H1 (cell line): ENCODE measurements at regions not wholly inside any gene's neighbourhood (a gene's known extent, or its start where the extent isn't known, plus 50 kb on each side); places are given as distances from the start of the nearest gene placed in this dataset.
"Not testable (repeated sequence)": the region's sequence is repeated elsewhere in the genome, so short reads cannot be mapped to it uniquely, and the experiment has no call there.

Experiments used
- CBX8 ChIP-seq: fragments of 300-800, 300-1000 bp; sonication (generic); IDR thresholded peaks from 2 replicates; pipeline ENCODE4 v1.7.1; 2016; ENCODE audit warnings: low read depth, low read length, borderline replicate concordance
- CREB1 ChIP-seq: IDR thresholded peaks from 2 replicates; pipeline ENCODE4 v1.6.1; 2012; ENCODE audit warnings: inconsistent platforms
- EP300 ChIP-seq, 2 experiments: IDR thresholded peaks; 1 replicate in 1 of 2; 2 replicates in 1 of 2; pipeline ENCODE4 v1.6.1; 2011 to 2012; ENCODE audit warnings: low read depth in 2 of 2, low read length in 2 of 2, mild to moderate bottlenecking in 2 of 2, borderline replicate concordance in 1 of 2, inconsistent platforms in 1 of 2, moderate library complexity in 1 of 2
- HDAC6 ChIP-seq: IDR thresholded peaks from one replicate; pipeline ENCODE4 v1.7.1; 2012; ENCODE audit warnings: low read depth, mild to moderate bottlenecking, inconsistent platforms, low read length, moderate library complexity
- RAD21 ChIP-seq, 2 experiments: IDR thresholded peaks in 1 of 2; conservative IDR thresholded peaks in 1 of 2; 2 replicates each; pipeline ENCODE4 v1.6.1; 2011; ENCODE audit warnings: low read depth in 2 of 2, low read length in 2 of 2, improper control_type of control experiment in 1 of 2, inconsistent platforms in 1 of 2, mild to moderate bottlenecking in 1 of 2, moderate library complexity in 1 of 2
- TF ChIP-seq, protein P1 (sequence below), 3 experiments: IDR thresholded peaks; 1 replicate in 2 of 3; 2 replicates in 1 of 3; pipeline versions ENCODE4 v1.5.1 to v1.6.1; 2011; ENCODE audit warnings: low read length in 3 of 3, mild to moderate bottlenecking in 3 of 3, inconsistent platforms in 2 of 3, low read depth in 1 of 3, moderate library complexity in 1 of 3; ENCODE audit not compliant: insufficient read depth in 1 of 3; ENCODE audit errors: control extremely low read depth in 1 of 3

DNA sequence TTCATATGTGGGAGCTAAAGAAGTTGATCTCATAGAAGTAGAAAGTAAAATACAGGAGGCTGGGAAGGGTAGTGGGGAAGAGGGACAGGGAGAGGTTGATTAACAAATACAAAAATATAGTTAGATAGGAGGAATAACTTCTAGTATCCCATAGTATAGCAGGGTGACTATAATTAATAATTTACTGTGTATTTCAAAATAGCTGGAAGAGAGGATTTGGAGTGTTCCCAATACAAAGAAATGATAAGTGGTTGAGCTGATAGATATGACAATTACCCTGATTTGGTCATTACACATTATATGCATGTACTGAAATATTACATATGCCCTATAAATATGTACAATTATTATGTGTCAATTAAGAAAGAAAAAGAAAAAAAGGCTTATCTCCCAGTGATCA, 73.5 kb upstream of the CDC42EP3 start:
- not testable (repeated sequence) for TF ChIP-seq RAD21 (IDR thresholded peaks at IDR 0.05 in 1 of 2, conservative IDR thresholded peaks at IDR 0.05 in 1 of 2; ENCODE audit: low read depth in 2 of 2, low read length in 2 of 2); CREB1; CBX8; HDAC6; EP300 (IDR thresholded peaks at IDR 0.05; ENCODE audit: borderline replicate concordance in 1 of 2, low read depth in 2 of 2, low read length in 2 of 2)
- TF ChIP-seq, protein P1, sequence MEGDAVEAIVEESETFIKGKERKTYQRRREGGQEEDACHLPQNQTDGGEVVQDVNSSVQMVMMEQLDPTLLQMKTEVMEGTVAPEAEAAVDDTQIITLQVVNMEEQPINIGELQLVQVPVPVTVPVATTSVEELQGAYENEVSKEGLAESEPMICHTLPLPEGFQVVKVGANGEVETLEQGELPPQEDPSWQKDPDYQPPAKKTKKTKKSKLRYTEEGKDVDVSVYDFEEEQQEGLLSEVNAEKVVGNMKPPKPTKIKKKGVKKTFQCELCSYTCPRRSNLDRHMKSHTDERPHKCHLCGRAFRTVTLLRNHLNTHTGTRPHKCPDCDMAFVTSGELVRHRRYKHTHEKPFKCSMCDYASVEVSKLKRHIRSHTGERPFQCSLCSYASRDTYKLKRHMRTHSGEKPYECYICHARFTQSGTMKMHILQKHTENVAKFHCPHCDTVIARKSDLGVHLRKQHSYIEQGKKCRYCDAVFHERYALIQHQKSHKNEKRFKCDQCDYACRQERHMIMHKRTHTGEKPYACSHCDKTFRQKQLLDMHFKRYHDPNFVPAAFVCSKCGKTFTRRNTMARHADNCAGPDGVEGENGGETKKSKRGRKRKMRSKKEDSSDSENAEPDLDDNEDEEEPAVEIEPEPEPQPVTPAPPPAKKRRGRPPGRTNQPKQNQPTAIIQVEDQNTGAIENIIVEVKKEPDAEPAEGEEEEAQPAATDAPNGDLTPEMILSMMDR (IDR thresholded peaks at IDR 0.05; ENCODE audit: control extremely low read depth in 1 of 3, insufficient read depth in 1 of 3, low read depth in 1 of 3, low read length in 3 of 3), result not testable (repeated sequence)
